ENCODE measurements at regions not wholly inside any gene's neighbourhood (a gene's known extent, or its start where the extent isn't known, plus 50 kb on each side); places are given as distances from the start of the nearest gene placed in this dataset.

DNA sequence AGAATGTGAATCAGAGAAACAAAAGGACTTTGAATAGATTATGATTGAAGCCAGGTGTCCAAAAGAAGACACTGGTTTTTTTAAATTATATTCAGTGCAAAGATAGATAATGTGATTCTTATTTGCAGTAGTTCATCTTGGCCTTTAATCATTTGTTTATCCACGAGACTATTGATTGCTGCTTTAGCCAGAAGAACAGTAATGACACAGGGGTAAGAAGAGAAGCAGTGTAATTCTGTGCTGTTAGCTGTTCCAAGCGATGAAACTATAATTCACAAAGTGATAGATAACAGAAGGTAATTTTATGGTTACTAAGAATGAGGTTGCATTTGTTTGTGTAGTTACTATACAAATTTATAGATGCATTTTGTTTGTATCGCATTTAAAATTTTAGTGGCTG is 311.6 kb downstream of the MZT1 start:
- TF ChIP-seq, protein P1, sequence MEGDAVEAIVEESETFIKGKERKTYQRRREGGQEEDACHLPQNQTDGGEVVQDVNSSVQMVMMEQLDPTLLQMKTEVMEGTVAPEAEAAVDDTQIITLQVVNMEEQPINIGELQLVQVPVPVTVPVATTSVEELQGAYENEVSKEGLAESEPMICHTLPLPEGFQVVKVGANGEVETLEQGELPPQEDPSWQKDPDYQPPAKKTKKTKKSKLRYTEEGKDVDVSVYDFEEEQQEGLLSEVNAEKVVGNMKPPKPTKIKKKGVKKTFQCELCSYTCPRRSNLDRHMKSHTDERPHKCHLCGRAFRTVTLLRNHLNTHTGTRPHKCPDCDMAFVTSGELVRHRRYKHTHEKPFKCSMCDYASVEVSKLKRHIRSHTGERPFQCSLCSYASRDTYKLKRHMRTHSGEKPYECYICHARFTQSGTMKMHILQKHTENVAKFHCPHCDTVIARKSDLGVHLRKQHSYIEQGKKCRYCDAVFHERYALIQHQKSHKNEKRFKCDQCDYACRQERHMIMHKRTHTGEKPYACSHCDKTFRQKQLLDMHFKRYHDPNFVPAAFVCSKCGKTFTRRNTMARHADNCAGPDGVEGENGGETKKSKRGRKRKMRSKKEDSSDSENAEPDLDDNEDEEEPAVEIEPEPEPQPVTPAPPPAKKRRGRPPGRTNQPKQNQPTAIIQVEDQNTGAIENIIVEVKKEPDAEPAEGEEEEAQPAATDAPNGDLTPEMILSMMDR (IDR thresholded peaks at IDR 0.05; ENCODE audit: borderline replicate concordance, insufficient read depth, low read depth, low read length) = no peak
- H3K4me3 ChIP-seq (ENCODE audit: low read depth, low read length) = no peak overlapping the region

GRCh38 chr13:72412481-72412880 is 314.9 kb downstream of the MZT1 start:
- no peak overlapping the region for H3K4me3 ChIP-seq (ENCODE audit: low read depth, low read length)
- TF ChIP-seq, protein P1 (IDR thresholded peaks at IDR 0.05; ENCODE audit: borderline replicate concordance, insufficient read depth, low read depth, low read length) = no peak

GRCh38 chr13:72405441-72405840 is 322.0 kb downstream of the MZT1 start:
- H3K4me3 ChIP-seq (ENCODE audit: low read depth, low read length) = no peak overlapping the region
- TF ChIP-seq, protein P1 (IDR thresholded peaks at IDR 0.05; ENCODE audit: borderline replicate concordance, insufficient read depth, low read depth, low read length) = no peak

GRCh38 chr13:72403396-72404010 is 323.9 kb downstream of the MZT1 start:
- TF ChIP-seq, protein P1 (IDR thresholded peaks at IDR 0.05; ENCODE audit: borderline replicate concordance, insufficient read depth, low read depth, low read length) = no peak
- H3K4me3 ChIP-seq (ENCODE audit: low read depth, low read length) = no peak overlapping the region

DNA sequence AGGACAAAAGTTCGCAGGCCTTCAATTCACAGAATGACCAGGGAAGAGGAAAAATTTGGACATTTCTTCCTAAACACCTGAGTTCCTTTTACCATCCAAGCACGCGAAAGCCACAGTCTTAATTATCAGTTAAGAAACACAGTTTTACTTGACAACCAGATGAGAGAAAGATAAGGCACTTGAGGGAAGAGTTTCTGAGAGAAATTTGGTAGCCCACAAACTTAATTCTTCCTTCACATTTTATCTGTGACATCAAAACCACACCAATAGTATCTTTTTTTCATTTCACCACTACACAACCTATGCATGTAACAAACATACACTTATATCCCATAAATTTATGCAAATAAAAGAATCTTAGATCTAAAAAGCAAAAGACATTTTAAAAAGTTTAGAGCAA is 326.6 kb downstream of the MZT1 start:
- TF ChIP-seq, protein P1 (IDR thresholded peaks at IDR 0.05; ENCODE audit: borderline replicate concordance, insufficient read depth, low read depth, low read length) = no peak

GRCh38 chr13:72399351-72399750 is 328.1 kb downstream of the MZT1 start:
- TF ChIP-seq, protein P1 (IDR thresholded peaks at IDR 0.05; ENCODE audit: borderline replicate concordance, insufficient read depth, low read depth, low read length) = no peak
- H3K4me3 ChIP-seq (ENCODE audit: low read depth, low read length) = no peak overlapping the region

More for the DNA sequence above, 326.6 kb downstream of the MZT1 start:
- no peak overlapping the region for H3K4me3 ChIP-seq (ENCODE audit: low read depth, low read length)

- no peak overlapping the region for H3K4me3 ChIP-seq (ENCODE audit: low read depth, low read length)
- TF ChIP-seq, protein P1 (IDR thresholded peaks at IDR 0.05; ENCODE audit: borderline replicate concordance, insufficient read depth, low read depth, low read length) = no peak
These were observed 330.2 kb downstream of the MZT1 start for GRCh38 chr13:72397265-72397664.

Measured in GM12875 (cell line).